Panc1 (cell line): ENCODE measurements at regions not wholly inside any gene's neighbourhood (a gene's known extent, or its start where the extent isn't known, plus 50 kb on each side); places are given as distances from the start of the nearest gene placed in this dataset.

Experiments
- CTCF ChIP-seq: fragments of 450-650 bp; IDR thresholded peaks from 2 replicates; pipeline ENCODE4 v1.5.1; 2017; ENCODE audit warnings: mild to moderate bottlenecking
- POLR2AphosphoS5 ChIP-seq: IDR thresholded peaks from 2 replicates; pipeline ENCODE4 v1.6.1; 2012; ENCODE audit warnings: mild to moderate bottlenecking, low read depth, low read length, moderate library complexity
- SIN3A ChIP-seq: IDR thresholded peaks from 2 replicates; pipeline ENCODE4 v1.6.1; 2012; ENCODE audit warnings: low read depth, mild to moderate bottlenecking, low read length, moderate library complexity, borderline replicate concordance; ENCODE audit not compliant: insufficient read depth
- TCF7L2 ChIP-seq: IDR thresholded peaks from 2 replicates; pipeline ENCODE4 v1.6.1; 2011; ENCODE audit warnings: mild to moderate bottlenecking, low read depth, low read length, inconsistent platforms
- TF ChIP-seq, protein P1 (sequence below), 2 experiments: IDR thresholded peaks; 2 replicates each; pipeline ENCODE4 v1.6.1; 2011 to 2012; ENCODE audit warnings: low read depth in 2 of 2, control low read depth in 1 of 2, low read length in 1 of 2, mild to moderate bottlenecking in 1 of 2, moderate library complexity in 1 of 2; ENCODE audit not compliant: insufficient read depth in 1 of 2

DNA sequence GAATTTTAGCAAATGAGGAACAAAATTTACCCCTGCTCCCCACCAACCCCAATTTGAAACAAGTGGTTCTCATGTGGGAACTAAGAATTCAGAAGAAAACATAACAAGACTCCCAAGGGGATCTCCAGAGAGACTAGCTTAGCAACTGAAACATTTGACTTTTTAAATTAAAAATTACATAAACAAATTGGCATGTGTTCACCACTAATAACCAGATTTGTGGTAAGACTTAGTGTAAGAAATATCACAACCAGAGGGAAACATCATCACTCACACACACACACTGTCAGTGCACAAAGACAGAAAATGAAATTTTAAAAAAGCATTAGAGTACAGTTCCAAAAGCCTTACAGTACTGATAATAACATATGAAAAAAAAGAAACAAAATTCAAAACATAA is 348.8 kb downstream of the CGGBP1 start:
- no peak for TF ChIP-seq POLR2AphosphoS5
- TF ChIP-seq CTCF: no peak
- TF ChIP-seq, protein P1, sequence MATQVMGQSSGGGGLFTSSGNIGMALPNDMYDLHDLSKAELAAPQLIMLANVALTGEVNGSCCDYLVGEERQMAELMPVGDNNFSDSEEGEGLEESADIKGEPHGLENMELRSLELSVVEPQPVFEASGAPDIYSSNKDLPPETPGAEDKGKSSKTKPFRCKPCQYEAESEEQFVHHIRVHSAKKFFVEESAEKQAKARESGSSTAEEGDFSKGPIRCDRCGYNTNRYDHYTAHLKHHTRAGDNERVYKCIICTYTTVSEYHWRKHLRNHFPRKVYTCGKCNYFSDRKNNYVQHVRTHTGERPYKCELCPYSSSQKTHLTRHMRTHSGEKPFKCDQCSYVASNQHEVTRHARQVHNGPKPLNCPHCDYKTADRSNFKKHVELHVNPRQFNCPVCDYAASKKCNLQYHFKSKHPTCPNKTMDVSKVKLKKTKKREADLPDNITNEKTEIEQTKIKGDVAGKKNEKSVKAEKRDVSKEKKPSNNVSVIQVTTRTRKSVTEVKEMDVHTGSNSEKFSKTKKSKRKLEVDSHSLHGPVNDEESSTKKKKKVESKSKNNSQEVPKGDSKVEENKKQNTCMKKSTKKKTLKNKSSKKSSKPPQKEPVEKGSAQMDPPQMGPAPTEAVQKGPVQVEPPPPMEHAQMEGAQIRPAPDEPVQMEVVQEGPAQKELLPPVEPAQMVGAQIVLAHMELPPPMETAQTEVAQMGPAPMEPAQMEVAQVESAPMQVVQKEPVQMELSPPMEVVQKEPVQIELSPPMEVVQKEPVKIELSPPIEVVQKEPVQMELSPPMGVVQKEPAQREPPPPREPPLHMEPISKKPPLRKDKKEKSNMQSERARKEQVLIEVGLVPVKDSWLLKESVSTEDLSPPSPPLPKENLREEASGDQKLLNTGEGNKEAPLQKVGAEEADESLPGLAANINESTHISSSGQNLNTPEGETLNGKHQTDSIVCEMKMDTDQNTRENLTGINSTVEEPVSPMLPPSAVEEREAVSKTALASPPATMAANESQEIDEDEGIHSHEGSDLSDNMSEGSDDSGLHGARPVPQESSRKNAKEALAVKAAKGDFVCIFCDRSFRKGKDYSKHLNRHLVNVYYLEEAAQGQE (IDR thresholded peaks at IDR 0.05; ENCODE audit: insufficient read depth in 1 of 2, low read depth in 2 of 2, low read length in 1 of 2): no peak
- no peak for TF ChIP-seq TCF7L2
- TF ChIP-seq SIN3A: no peak
